Hepatocyte (in vitro differentiated cells): ENCODE measurements at regions not wholly inside any gene's neighbourhood (a gene's known extent, or its start where the extent isn't known, plus 50 kb on each side); places are given as distances from the start of the nearest gene placed in this dataset.
A peak's percentile ranks its signal among the peaks of the same experiment; 100 is the strongest.

Source experiments
- DNase-seq: peaks from one replicate; pipeline ENCODE4 v3.0.0-alpha.2; 2016; ENCODE audit warnings: low spot score
- H2AFZ ChIP-seq: fragments of 200-600 bp; sonication (generic); 2 replicates; pipeline ENCODE4 v1.6.0; 2016; ENCODE audit warnings: antibody characterized with exemption, mild to moderate bottlenecking
- H3K27ac ChIP-seq: fragments of 200-600 bp; sonication (generic); 2 replicates; pipeline ENCODE4 v1.5.1; 2016; ENCODE audit warnings: mild to moderate bottlenecking
- H3K27me3 ChIP-seq: fragments of 200-600 bp; sonication (generic); 2 replicates; pipeline ENCODE4 v1.6.1; 2016
- H3K36me3 ChIP-seq: fragments of 200-600 bp; sonication (generic); replicated peaks from 2 replicates; pipeline ENCODE4 v1.5.1; 2016; ENCODE audit warnings: low read depth; ENCODE audit not compliant: insufficient read depth
- H3K4me1 ChIP-seq: fragments of 200-600 bp; sonication (generic); 2 replicates; pipeline ENCODE4 v1.5.1; 2016; ENCODE audit warnings: mild to moderate bottlenecking, moderate library complexity; ENCODE audit not compliant: insufficient read depth
- H3K4me2 ChIP-seq: fragments of 200-600 bp; sonication (generic); 2 replicates; pipeline ENCODE4 v1.6.0; 2016
- H3K4me3 ChIP-seq: fragments of 200-600 bp; sonication (generic); 2 replicates; pipeline ENCODE4 v1.5.1; 2016; ENCODE audit warnings: mild to moderate bottlenecking
- H3K79me2 ChIP-seq: fragments of 200-600 bp; sonication (generic); 2 replicates; pipeline ENCODE4 v1.6.0; 2017; ENCODE audit warnings: mild to moderate bottlenecking
- H3K9me2 ChIP-seq: fragments of 200-600 bp; sonication (generic); replicated peaks from 2 replicates; pipeline ENCODE4 v1.6.0; 2017; ENCODE audit warnings: mild to moderate bottlenecking; ENCODE audit not compliant: insufficient read depth
- H3K9me3 ChIP-seq: fragments of 200-600 bp; sonication (generic); 2 replicates; pipeline ENCODE4 v1.5.1; 2016; ENCODE audit warnings: low read depth, mild to moderate bottlenecking
- H4K20me1 ChIP-seq: fragments of 200-600 bp; sonication (generic); 2 replicates; pipeline ENCODE4 v1.6.0; 2016; ENCODE audit warnings: mild to moderate bottlenecking; ENCODE audit not compliant: insufficient read depth, poor library complexity, severe bottlenecking
- CTCF ChIP-seq: fragments of 200-600 bp; sonication (generic); IDR thresholded peaks from 2 replicates; pipeline ENCODE4 v1.5.1; 2016; ENCODE audit warnings: antibody characterized with exemption, mild to moderate bottlenecking; ENCODE audit not compliant: poor library complexity
- EZH2 ChIP-seq: fragments of 200-600 bp; sonication (generic); IDR thresholded peaks from 2 replicates; pipeline ENCODE4 v1.6.1; 2016; ENCODE audit warnings: antibody characterized with exemption, mild to moderate bottlenecking, borderline replicate concordance
- EZH2phosphoT487 ChIP-seq: fragments of 200-600 bp; sonication (generic); IDR thresholded peaks from one replicate; pipeline ENCODE4 v1.6.1; 2018; ENCODE audit warnings: antibody characterized with exemption, mild to moderate bottlenecking, low read depth, moderate library complexity; ENCODE audit not compliant: unreplicated experiment, severe bottlenecking
- WGBS: methylation state at CpG from one replicate; pipeline ENCODE4 v1.1.6; 2016; ENCODE audit warnings: low lambda C conversion rate; ENCODE audit errors: missing lambda C conversion rate; 5-methylcytosine and 5-hydroxymethylcytosine counted together

GRCh38 chr7:116340201-116340847, 130.0 kb downstream of the TES start:
- Histone ChIP-seq H3K4me3 (no peak overlapping the region), H3K36me3 (no peaks in the 10 kb centered on the region), H3K79me2 (no peaks in the 10 kb centered on the region), H3K4me1 (peaks cover 10% of the 10 kb centered on the region), H3K27ac (peak overlapping the region; percentile 3), H3K9me3 (no peaks in the 10 kb centered on the region), H2AFZ (no peak overlapping the region), H3K27me3 (no peaks in the 10 kb centered on the region), H4K20me1 (no peaks in the 10 kb centered on the region), H3K9me2 (no peaks in the 10 kb centered on the region), H3K4me2 (no peak overlapping the region)
- no peak for TF ChIP-seq CTCF
- TF ChIP-seq EZH2 = no peak
- TF ChIP-seq EZH2phosphoT487 = no peak
- DNase-seq = no peak
- 77% methylated on average over 4 of the region's 4 CpGs for WGBS

- Histone ChIP-seq H3K4me3 (no peak overlapping the region), H3K9me3 (no peaks in the 10 kb centered on the region), H3K27me3 (no peaks in the 10 kb centered on the region), H2AFZ (no peak overlapping the region), H3K4me2 (no peak overlapping the region), H3K9me2 (no peaks in the 10 kb centered on the region), H3K79me2 (no peaks in the 10 kb centered on the region), H4K20me1 (no peaks in the 10 kb centered on the region), H3K36me3 (no peaks in the 10 kb centered on the region), H3K4me1 (peaks cover 10% of the 10 kb centered on the region), H3K27ac (no peak overlapping the region)
- no peak for TF ChIP-seq CTCF
- no peak for TF ChIP-seq EZH2
- TF ChIP-seq EZH2phosphoT487 = no peak
- WGBS = 94% methylated on average over 9 of the region's 9 CpGs
- no peak for DNase-seq
These were observed 130.9 kb downstream of the TES start for GRCh38 chr7:116340943-116341907.

GRCh38 chr7:116342125-116342524, 131.8 kb downstream of the TES start:
- Histone ChIP-seq H2AFZ (no peak overlapping the region), H3K4me3 (no peak overlapping the region), H3K27me3 (no peaks in the 10 kb centered on the region), H4K20me1 (no peaks in the 10 kb centered on the region), H3K4me1 (peaks cover 10% of the 10 kb centered on the region), H3K36me3 (no peaks in the 10 kb centered on the region), H3K4me2 (no peak overlapping the region), H3K9me3 (no peaks in the 10 kb centered on the region), H3K9me2 (no peaks in the 10 kb centered on the region), H3K27ac (no peak overlapping the region), H3K79me2 (no peaks in the 10 kb centered on the region)
- no peak for DNase-seq
- TF ChIP-seq CTCF (no peak), EZH2 (no peak)
